ENCODE measurements at regions not wholly inside any gene's neighbourhood (a gene's known extent, or its start where the extent isn't known, plus 50 kb on each side); places are given as distances from the start of the nearest gene placed in this dataset.

GRCh38 chr7:41832941-41833340 lies 130.1 kb upstream of the INHBA start:
- TF ChIP-seq POLR2A (IDR thresholded peaks at IDR 0.05) (no peak), EP300 (IDR thresholded peaks at IDR 0.05) (no peak), CTCF (IDR thresholded peaks at IDR 0.05) (no peak)

All from gastroesophageal sphincter (tissue), 3 donors.